ENCODE measurements at regions not wholly inside any gene's neighbourhood (a gene's known extent, or its start where the extent isn't known, plus 50 kb on each side); places are given as distances from the start of the nearest gene placed in this dataset.
A peak's percentile ranks its signal among the peaks of the same experiment; 100 is the strongest.

DNA sequence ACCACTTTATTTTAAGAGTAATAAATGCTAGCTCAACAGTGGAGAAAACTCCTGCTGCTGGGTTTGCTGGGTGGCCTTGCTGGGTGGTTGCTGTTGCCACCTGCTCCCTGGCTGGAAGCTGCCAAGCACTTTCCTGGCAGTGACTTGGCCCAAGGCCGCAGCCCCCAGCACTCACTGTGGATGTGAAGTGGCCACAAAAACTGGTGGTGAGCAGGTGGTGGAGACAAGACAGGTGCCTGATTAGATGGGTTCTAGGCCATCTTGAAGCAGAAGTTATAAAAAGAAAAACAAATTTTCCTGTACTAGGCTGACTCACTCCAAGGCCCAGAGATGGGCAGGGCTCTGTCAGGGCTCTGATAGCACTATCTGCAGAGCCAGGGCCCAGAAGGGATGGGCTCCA, 224.7 kb upstream of the NLRP1 start:
- H3K9me3 ChIP-seq (ENCODE audit: control insufficient read depth, low read depth, low read length), result peaks cover 9% of the 10 kb centered on the region
- TF ChIP-seq, protein P1, sequence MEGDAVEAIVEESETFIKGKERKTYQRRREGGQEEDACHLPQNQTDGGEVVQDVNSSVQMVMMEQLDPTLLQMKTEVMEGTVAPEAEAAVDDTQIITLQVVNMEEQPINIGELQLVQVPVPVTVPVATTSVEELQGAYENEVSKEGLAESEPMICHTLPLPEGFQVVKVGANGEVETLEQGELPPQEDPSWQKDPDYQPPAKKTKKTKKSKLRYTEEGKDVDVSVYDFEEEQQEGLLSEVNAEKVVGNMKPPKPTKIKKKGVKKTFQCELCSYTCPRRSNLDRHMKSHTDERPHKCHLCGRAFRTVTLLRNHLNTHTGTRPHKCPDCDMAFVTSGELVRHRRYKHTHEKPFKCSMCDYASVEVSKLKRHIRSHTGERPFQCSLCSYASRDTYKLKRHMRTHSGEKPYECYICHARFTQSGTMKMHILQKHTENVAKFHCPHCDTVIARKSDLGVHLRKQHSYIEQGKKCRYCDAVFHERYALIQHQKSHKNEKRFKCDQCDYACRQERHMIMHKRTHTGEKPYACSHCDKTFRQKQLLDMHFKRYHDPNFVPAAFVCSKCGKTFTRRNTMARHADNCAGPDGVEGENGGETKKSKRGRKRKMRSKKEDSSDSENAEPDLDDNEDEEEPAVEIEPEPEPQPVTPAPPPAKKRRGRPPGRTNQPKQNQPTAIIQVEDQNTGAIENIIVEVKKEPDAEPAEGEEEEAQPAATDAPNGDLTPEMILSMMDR (conservative IDR thresholded peaks at IDR 0.05), result no peak
- no peak overlapping the region for H2BK5ac ChIP-seq (ENCODE audit: insufficient read length, low read length)
- DNase-seq, result peak; percentile 14
- H3K4me3 Mint-ChIP-seq, result no peak overlapping the region
- peaks cover 52 to 57% of the 10 kb centered on the region in 2 experiments for H3K9me3 Mint-ChIP-seq
- H3K27ac Mint-ChIP-seq, result no peak overlapping the region
- H3K23me2 ChIP-seq (ENCODE audit: insufficient read length, low read depth, low read length, poor library complexity, severe bottlenecking), result no peaks in the 10 kb centered on the region
- H2BK12ac ChIP-seq (ENCODE audit: insufficient read length, low read depth, low read length), result no peak overlapping the region
- H3K14ac ChIP-seq (ENCODE audit: insufficient read depth, low read length), result no peak overlapping the region
- H3K27ac ChIP-seq (ENCODE audit: insufficient read length, low read depth, low read length), result no peak overlapping the region
- no peak overlapping the region for H2AFZ ChIP-seq (ENCODE audit: low read length)
- peaks cover 12% of the 10 kb centered on the region in 2 experiments for H3K4me1 Mint-ChIP-seq
- H4K5ac ChIP-seq (ENCODE audit: insufficient read length, low read depth, low read length), result no peak overlapping the region
- H3K23ac ChIP-seq (ENCODE audit: insufficient read length, low read depth, low read length), result no peak overlapping the region
- H4K20me1 ChIP-seq (ENCODE audit: control insufficient read depth, insufficient read depth, insufficient read length), result no peaks in the 10 kb centered on the region
- no peak overlapping the region for H4K91ac ChIP-seq (ENCODE audit: insufficient read length, low read depth, low read length)
- H2AK5ac ChIP-seq (ENCODE audit: insufficient read length, low read length), result no peak overlapping the region
- no peak overlapping the region for H3K4ac ChIP-seq (ENCODE audit: low read depth, low read length)
- H3K4me1 ChIP-seq (ENCODE audit: insufficient read depth, low read length), result no peaks in the 10 kb centered on the region; the same call in 1 of the 2 replicates
- H2BK20ac ChIP-seq (ENCODE audit: low read depth, low read length, poor library complexity, severe bottlenecking), result no peak overlapping the region
- H3K9ac ChIP-seq (ENCODE audit: extremely low read depth, insufficient read length, low read length), result no peak overlapping the region
- H2BK15ac ChIP-seq (ENCODE audit: low read depth, low read length), result no peak overlapping the region
- no peaks in the 10 kb centered on the region for H3K79me1 ChIP-seq (ENCODE audit: insufficient read depth, low read depth, low read length, poor library complexity, severe bottlenecking)
- H3K4me2 ChIP-seq (ENCODE audit: insufficient read depth, insufficient read length, low read length), result no peak overlapping the region
- peaks cover 5% of the 10 kb centered on the region for H3K27me3 Mint-ChIP-seq (ENCODE audit: low read depth)
- no peak overlapping the region for H3T11ph ChIP-seq (ENCODE audit: low read length)
- H2BK120ac ChIP-seq (ENCODE audit: low read depth, low read length, poor library complexity, severe bottlenecking), result no peak overlapping the region
- H3K36me3 Mint-ChIP-seq (ENCODE audit: insufficient read depth in 1 of 3, low read depth in 3 of 3), result peaks cover 24 to 53% (median 35%) of the 10 kb centered on the region in 3 experiments
- H4K8ac ChIP-seq (replicated peaks; ENCODE audit: insufficient read length, low read depth, low read length), result no peak overlapping the region
- H3K79me2 ChIP-seq (ENCODE audit: insufficient read depth, low read length), result no peaks in the 10 kb centered on the region
- no CpG with 5 or more reads among the region's 1 CpG for WGBS (ENCODE audit: extremely low coverage, insufficient read length, low lambda C conversion rate)
- H3K56ac ChIP-seq (ENCODE audit: insufficient read length, low read depth, low read length), result no peak overlapping the region
- H3K18ac ChIP-seq (ENCODE audit: insufficient read length, low read depth, low read length), result no peak overlapping the region
- no peaks in the 10 kb centered on the region for H3K27me3 ChIP-seq (ENCODE audit: insufficient read depth, low read length)
